GM18868 (cell line): ENCODE measurements at regions not wholly inside any gene's neighbourhood (a gene's known extent, or its start where the extent isn't known, plus 50 kb on each side); places are given as distances from the start of the nearest gene placed in this dataset.

ENCODE experiments used
- ATAC-seq: cut with Tn5 transposase; IDR thresholded peaks from one replicate; pipeline ENCODE4 v1.9.1; 2021; ENCODE audit warnings: mild to moderate bottlenecking, moderate library complexity; ENCODE audit not compliant: unreplicated experiment

GRCh38 chr11:103848686-103849085 is 187.8 kb upstream of the DDI1 start:
- no peak for ATAC-seq

- no peak for ATAC-seq
Observed at GRCh38 chr11:103849366-103849765, 187.1 kb upstream of the DDI1 start.

- ATAC-seq = no peak
Observed at GRCh38 chr11:103850419-103851165, 185.8 kb upstream of the DDI1 start.

GRCh38 chr11:103851166-103851651 is 185.2 kb upstream of the DDI1 start:
- no peak for ATAC-seq
